Glutamatergic neuron (in vitro differentiated cells): ENCODE measurements at regions not wholly inside any gene's neighbourhood (a gene's known extent, or its start where the extent isn't known, plus 50 kb on each side); places are given as distances from the start of the nearest gene placed in this dataset.

Experiments
- DNase-seq: peaks from one replicate; pipeline ENCODE4 v3.0.0; 2022
- H3K27ac Mint-ChIP-seq: one replicate; pipeline ENCODE4 v1.8.0; 2020; ENCODE audit warnings: mild to moderate bottlenecking, mixed read lengths, inconsistent platforms; ENCODE audit not compliant: unreplicated experiment
- H3K27me3 Mint-ChIP-seq: one replicate; pipeline ENCODE4 v1.8.0; 2020; ENCODE audit warnings: mild to moderate bottlenecking, moderate library complexity, mixed read lengths, inconsistent platforms; ENCODE audit not compliant: unreplicated experiment
- H3K36me3 Mint-ChIP-seq: one replicate; pipeline ENCODE4 v1.8.0; 2020; ENCODE audit warnings: mild to moderate bottlenecking, mixed read lengths, inconsistent platforms; ENCODE audit not compliant: unreplicated experiment
- H3K4me1 Mint-ChIP-seq: one replicate; pipeline ENCODE4 v1.8.0; 2020; ENCODE audit warnings: mild to moderate bottlenecking, low read depth, mixed read lengths, inconsistent platforms; ENCODE audit not compliant: unreplicated experiment
- H3K4me3 Mint-ChIP-seq: one replicate; pipeline ENCODE4 v1.8.0; 2020; ENCODE audit warnings: mild to moderate bottlenecking, mixed read lengths, inconsistent platforms; ENCODE audit not compliant: unreplicated experiment
- H3K9me3 Mint-ChIP-seq: one replicate; pipeline ENCODE4 v1.8.0; 2020; ENCODE audit warnings: mild to moderate bottlenecking, moderate library complexity, mixed read lengths, inconsistent platforms; ENCODE audit not compliant: unreplicated experiment
- TF ChIP-seq, protein P1 (sequence below): fragments of 200-600 bp; sonication (generic); IDR thresholded peaks from one replicate; pipeline ENCODE4 v1.5.0; 2021; ENCODE audit not compliant: partially characterized antibody, unreplicated experiment

DNA sequence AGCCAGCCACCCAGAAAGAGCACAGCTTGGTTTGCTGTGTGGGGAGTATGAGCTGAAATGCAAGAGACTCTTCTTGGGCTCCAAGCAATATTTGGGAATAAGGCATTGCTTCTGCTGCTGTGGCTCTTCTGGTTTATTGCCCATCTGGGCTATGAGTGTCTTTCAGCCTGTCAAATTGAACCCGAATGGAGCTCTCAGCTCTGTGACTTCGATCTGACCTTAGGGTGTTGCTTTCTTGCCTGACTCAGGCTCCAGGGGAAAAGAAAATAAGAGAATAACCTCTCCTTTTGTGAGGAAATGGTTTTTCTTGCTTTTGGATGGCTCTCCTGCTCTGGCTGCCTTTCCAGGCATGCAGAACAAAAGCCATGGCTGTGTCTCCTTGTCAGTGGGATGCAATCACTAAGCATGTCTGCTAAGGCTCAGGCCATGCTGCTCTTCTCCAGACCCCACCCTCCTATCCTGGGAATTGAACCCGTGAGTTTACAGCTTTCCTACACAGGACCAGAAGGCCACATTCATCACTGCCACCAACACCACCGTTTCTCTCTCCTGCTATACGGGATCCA is 169.4 kb upstream of the JAG1 start:
- no peaks in the 10 kb centered on the region for H3K4me1 Mint-ChIP-seq
- no peak overlapping the region for H3K27ac Mint-ChIP-seq
- TF ChIP-seq, protein P1, sequence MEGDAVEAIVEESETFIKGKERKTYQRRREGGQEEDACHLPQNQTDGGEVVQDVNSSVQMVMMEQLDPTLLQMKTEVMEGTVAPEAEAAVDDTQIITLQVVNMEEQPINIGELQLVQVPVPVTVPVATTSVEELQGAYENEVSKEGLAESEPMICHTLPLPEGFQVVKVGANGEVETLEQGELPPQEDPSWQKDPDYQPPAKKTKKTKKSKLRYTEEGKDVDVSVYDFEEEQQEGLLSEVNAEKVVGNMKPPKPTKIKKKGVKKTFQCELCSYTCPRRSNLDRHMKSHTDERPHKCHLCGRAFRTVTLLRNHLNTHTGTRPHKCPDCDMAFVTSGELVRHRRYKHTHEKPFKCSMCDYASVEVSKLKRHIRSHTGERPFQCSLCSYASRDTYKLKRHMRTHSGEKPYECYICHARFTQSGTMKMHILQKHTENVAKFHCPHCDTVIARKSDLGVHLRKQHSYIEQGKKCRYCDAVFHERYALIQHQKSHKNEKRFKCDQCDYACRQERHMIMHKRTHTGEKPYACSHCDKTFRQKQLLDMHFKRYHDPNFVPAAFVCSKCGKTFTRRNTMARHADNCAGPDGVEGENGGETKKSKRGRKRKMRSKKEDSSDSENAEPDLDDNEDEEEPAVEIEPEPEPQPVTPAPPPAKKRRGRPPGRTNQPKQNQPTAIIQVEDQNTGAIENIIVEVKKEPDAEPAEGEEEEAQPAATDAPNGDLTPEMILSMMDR = no peak
- H3K36me3 Mint-ChIP-seq = no peaks in the 10 kb centered on the region
- no peaks in the 10 kb centered on the region for H3K27me3 Mint-ChIP-seq
- H3K9me3 Mint-ChIP-seq = no peaks in the 10 kb centered on the region
- no peak for DNase-seq
- H3K4me3 Mint-ChIP-seq = no peak overlapping the region

DNA sequence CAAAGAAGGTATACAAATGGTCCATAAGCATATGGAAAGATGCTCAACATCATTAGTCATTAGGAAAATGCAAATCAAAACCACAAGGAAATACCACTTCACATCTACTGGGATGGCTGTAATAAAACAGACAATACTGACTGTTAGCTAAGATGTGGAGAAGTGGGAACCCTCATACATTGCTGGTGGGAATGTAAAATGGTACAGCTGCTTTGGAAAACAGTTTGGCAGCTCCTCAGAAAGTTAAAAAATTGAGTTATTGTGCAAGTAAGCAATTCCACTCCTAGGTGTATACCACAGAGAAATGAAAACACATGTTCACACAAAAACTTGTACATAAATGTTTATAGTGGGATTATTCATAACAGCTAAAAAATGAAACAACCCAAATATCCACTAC is 173.0 kb upstream of the JAG1 start:
- Mint-ChIP-seq H3K9me3 (no peaks in the 10 kb centered on the region), H3K27me3 (no peaks in the 10 kb centered on the region), H3K27ac (no peak overlapping the region), H3K4me3 (no peak overlapping the region), H3K36me3 (no peaks in the 10 kb centered on the region), H3K4me1 (no peaks in the 10 kb centered on the region)
- TF ChIP-seq, protein P1 = no peak
- DNase-seq = no peak

DNA sequence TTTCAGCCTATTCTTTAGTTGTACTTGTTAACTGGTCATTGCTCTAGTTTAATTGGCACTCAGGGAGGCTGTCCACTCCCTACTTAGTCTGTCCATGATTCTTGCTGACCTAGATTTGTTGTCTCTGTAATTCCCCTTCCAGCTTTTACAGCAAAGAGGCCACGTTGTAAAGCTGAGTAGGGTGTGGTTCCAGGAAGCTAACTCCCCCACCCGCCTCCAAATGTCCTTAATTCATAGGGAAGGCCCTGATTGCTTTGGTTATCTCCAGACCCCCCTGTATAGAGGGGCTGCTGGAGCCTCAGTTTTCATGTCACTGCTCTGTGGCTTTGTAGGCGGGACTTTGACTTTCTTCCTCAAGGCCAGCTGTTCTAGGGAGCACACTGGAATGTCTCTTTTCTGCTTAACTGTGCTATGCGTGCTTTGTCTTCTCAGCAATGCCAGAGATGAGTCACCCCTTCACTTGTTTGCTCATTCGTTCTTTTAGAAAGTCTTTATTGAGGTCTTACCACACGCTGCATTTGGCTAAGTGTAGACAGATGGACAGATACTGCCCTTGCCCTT is 175.1 kb upstream of the JAG1 start:
- Mint-ChIP-seq H3K9me3 (no peaks in the 10 kb centered on the region), H3K27me3 (no peaks in the 10 kb centered on the region), H3K36me3 (no peaks in the 10 kb centered on the region), H3K27ac (no peak overlapping the region), H3K4me1 (no peaks in the 10 kb centered on the region), H3K4me3 (no peak overlapping the region)
- no peak for DNase-seq
- TF ChIP-seq, protein P1 = no peak

DNA sequence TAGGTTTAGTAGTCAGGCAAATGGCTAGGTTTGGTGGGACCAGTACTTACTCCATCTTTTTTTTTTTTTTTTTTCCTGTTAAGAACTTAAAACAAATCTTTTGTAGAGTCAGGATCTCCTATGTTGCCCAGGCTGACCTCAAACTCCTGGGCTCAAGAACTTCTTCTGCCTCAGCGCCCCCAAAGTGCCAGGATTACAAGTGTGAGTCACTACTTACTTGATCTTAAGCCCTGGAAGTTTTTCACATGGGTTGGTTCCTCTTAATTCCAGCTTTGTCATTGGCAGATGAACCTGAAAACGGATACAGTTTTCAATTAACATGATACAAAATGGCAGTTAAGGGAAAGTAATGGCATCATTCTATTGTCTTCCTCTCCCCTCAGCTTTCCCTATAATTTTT is 179.4 kb upstream of the JAG1 start:
- Mint-ChIP-seq H3K4me1 (no peaks in the 10 kb centered on the region), H3K4me3 (no peak overlapping the region), H3K9me3 (peaks cover 2% of the 10 kb centered on the region), H3K27ac (no peak overlapping the region), H3K27me3 (no peaks in the 10 kb centered on the region), H3K36me3 (no peaks in the 10 kb centered on the region)
- TF ChIP-seq, protein P1 = no peak
- DNase-seq = no peak

DNA sequence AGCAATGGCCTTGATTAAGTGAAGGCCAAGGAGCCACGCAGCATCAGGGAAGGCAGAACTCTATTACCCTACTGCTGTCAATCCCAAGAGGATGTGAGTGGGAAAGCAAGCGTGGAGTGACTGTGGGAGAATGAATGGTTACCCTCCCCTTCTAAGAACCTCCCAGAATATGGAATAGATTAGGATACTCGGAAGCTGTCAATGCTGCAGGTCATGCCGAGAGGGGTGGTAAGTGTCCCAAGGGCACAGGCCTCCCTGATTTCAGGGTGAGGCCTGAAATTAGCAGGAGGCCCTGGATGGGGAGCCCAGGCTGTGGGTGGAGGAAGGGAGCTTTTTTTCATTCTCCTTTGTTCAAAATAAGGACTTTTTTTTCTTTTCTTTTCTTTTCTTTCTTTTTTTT is 179.9 kb upstream of the JAG1 start:
- DNase-seq = no peak
- Mint-ChIP-seq H3K9me3 (peaks cover 2% of the 10 kb centered on the region), H3K4me3 (no peak overlapping the region), H3K27me3 (no peaks in the 10 kb centered on the region), H3K36me3 (no peaks in the 10 kb centered on the region), H3K27ac (no peak overlapping the region), H3K4me1 (no peaks in the 10 kb centered on the region)
- TF ChIP-seq, protein P1 = no peak
